Naive thymus-derived CD4-positive, alpha-beta T cell (primary cell): ENCODE measurements at regions not wholly inside any gene's neighbourhood (a gene's known extent, or its start where the extent isn't known, plus 50 kb on each side); places are given as distances from the start of the nearest gene placed in this dataset.
"Not testable (repeated sequence)": the region's sequence is repeated elsewhere in the genome, so short reads cannot be mapped to it uniquely, and the experiment has no call there.

Experiments
- ATAC-seq: fragments of 150-1000 bp; cut with Tn5 transposase; 2 replicates; pipeline ENCODE4 v1.10.0; 2021; ENCODE audit warnings: mild to moderate bottlenecking, moderate library complexity
- CTCF ChIA-PET: fragments of 350-600 bp; sonication (Branson Sonifier 250); formaldehyde crosslinking; loops from one replicate; lab custom pipeline; 2021; ENCODE audit warnings: antibody characterized with exemption; lab: Charles Lee
- POLR2A ChIA-PET: fragments of 350-600 bp; sonication (Branson Sonifier 250); formaldehyde crosslinking; loops from one replicate; lab custom pipeline; 2021; ENCODE audit warnings: antibody characterized with exemption, inconsistent platforms; lab: Charles Lee
- DNase-seq, 9 donors: peaks; one replicate each; pipeline versions ENCODE4 v3.0.0 to v3.0.0-alpha.2; 2020 to 2022; ENCODE audit warnings: mixed read lengths in 1 of 9
- H3K27ac ChIP-seq: one replicate; pipeline ENCODE4 v1.7.0; 2013; ENCODE audit warnings: mild to moderate bottlenecking, low read depth, low read length, moderate library complexity
- H3K27me3 ChIP-seq, 2 donors: one replicate each; pipeline ENCODE4 v1.7.0; 2013; ENCODE audit warnings: low read length in 2 of 2, mild to moderate bottlenecking in 2 of 2, moderate library complexity in 2 of 2; ENCODE audit not compliant: control insufficient read depth in 2 of 2, insufficient read depth in 2 of 2
- H3K36me3 ChIP-seq, 3 experiments: 1 replicate in 2 of 3; 2 replicates in 1 of 3; pipeline ENCODE4 v1.7.0; 2013; ENCODE audit warnings: low read length in 3 of 3, mild to moderate bottlenecking in 3 of 3, moderate library complexity in 1 of 3; ENCODE audit not compliant: insufficient read depth in 3 of 3, control insufficient read depth in 2 of 3
- H3K4me1 ChIP-seq, 2 donors: one replicate each; pipeline ENCODE4 v1.7.0; 2013; ENCODE audit warnings: low read length in 2 of 2, mild to moderate bottlenecking in 2 of 2, moderate library complexity in 1 of 2; ENCODE audit not compliant: control insufficient read depth in 2 of 2, insufficient read depth in 2 of 2
- H3K4me3 ChIP-seq: 2 replicates; pipeline ENCODE4 v1.7.0; 2013; ENCODE audit warnings: mild to moderate bottlenecking, low read length
- H3K9me3 ChIP-seq, 3 experiments: 1 replicate in 2 of 3; 2 replicates in 1 of 3; pipeline ENCODE4 v1.7.0; 2013; ENCODE audit warnings: low read length in 3 of 3; ENCODE audit not compliant: control insufficient read depth in 2 of 3
- H3K27ac Mint-ChIP-seq, 9 donors: one replicate each; pipeline ENCODE4 v1.8.0; 2020 to 2022; ENCODE audit warnings: mixed read lengths in 9 of 9, mild to moderate bottlenecking in 8 of 9, moderate library complexity in 5 of 9, inconsistent platforms in 2 of 9
- H3K27me3 Mint-ChIP-seq, 5 donors: one replicate each; pipeline ENCODE4 v1.8.0; 2021 to 2022; ENCODE audit warnings: mixed read lengths in 5 of 5, mild to moderate bottlenecking in 1 of 5
- H3K36me3 Mint-ChIP-seq, 5 donors: one replicate each; pipeline ENCODE4 v1.8.0; 2020 to 2022; ENCODE audit warnings: mixed read lengths in 5 of 5, mild to moderate bottlenecking in 3 of 5, inconsistent platforms in 1 of 5
- H3K4me1 Mint-ChIP-seq, 7 donors: one replicate each; pipeline ENCODE4 v1.8.0; 2020 to 2022; ENCODE audit warnings: mixed read lengths in 7 of 7, mild to moderate bottlenecking in 3 of 7, inconsistent platforms in 1 of 7
- H3K4me3 Mint-ChIP-seq, 10 donors: one replicate each; pipeline ENCODE4 v1.8.0; 2020 to 2022; ENCODE audit warnings: mild to moderate bottlenecking in 10 of 10, mixed read lengths in 10 of 10, moderate library complexity in 6 of 10, inconsistent platforms in 2 of 10
- H3K9me3 Mint-ChIP-seq, 11 donors: one replicate each; pipeline ENCODE4 v1.8.0; 2020 to 2022; ENCODE audit warnings: mixed read lengths in 11 of 11, mild to moderate bottlenecking in 4 of 11, inconsistent platforms in 1 of 11, moderate library complexity in 1 of 11
- intact Hi-C, 2 donors: fragments of 100-400 bp; cut with micrococcal nuclease; formaldehyde crosslinking; loops; one replicate each; pipeline ENCODE4 v1.15.1; 2023

- Mint-ChIP-seq H3K36me3 (peaks cover 0 to 7% (median 0%) of the 10 kb centered on the region in 5 donors), H3K4me3 (no peak overlapping the region), H3K9me3 (peaks cover 0 to 21% (median 5%) of the 10 kb centered on the region in 11 donors), H3K27me3 (no peaks in the 10 kb centered on the region), H3K4me1 (no peaks in the 10 kb centered on the region), H3K27ac (no peak overlapping the region)
- Histone ChIP-seq H3K27me3 (no peaks in the 10 kb centered on the region), H3K4me1 (no peaks in the 10 kb centered on the region), H3K27ac (no peak overlapping the region), H3K36me3 (no peaks in the 10 kb centered on the region), H3K9me3 (no peaks in the 10 kb centered on the region), H3K4me3 (no peak overlapping the region)
- DNase-seq (no peak), ATAC-seq (no peak)
- CTCF ChIA-PET: no interaction called here
- POLR2A ChIA-PET: no interaction called here
- intact Hi-C loops: no loop called here
These were observed 303.2 kb downstream of the ZIC1 start for GRCh38 chr3:147712357-147712756.

- H3K27ac Mint-ChIP-seq, CTCF ChIA-PET, DNase-seq, H3K4me3 ChIP-seq, H3K27me3 Mint-ChIP-seq, POLR2A ChIA-PET, H3K36me3 Mint-ChIP-seq, H3K27me3 ChIP-seq, H3K4me1 ChIP-seq, intact Hi-C loops, H3K36me3 ChIP-seq, H3K4me3 Mint-ChIP-seq, H3K9me3 ChIP-seq, H3K27ac ChIP-seq, ATAC-seq, H3K4me1 Mint-ChIP-seq: not testable (repeated sequence)
- H3K9me3 Mint-ChIP-seq: peaks cover 0 to 21% (median 5%) of the 10 kb centered on the region in 11 donors
These were observed 303.6 kb downstream of the ZIC1 start for GRCh38 chr3:147712758-147713157.

GRCh38 chr3:147713234-147714133 is 304.3 kb downstream of the ZIC1 start:
- Histone ChIP-seq H3K27me3 (no peaks in the 10 kb centered on the region), H3K27ac (no peak overlapping the region), H3K36me3 (no peaks in the 10 kb centered on the region), H3K4me3 (no peak overlapping the region), H3K9me3 (no peaks in the 10 kb centered on the region), H3K4me1 (no peaks in the 10 kb centered on the region)
- ATAC-seq: no peak
- H3K27ac Mint-ChIP-seq: no peak overlapping the region
- H3K36me3 Mint-ChIP-seq: peaks cover 0 to 7% (median 0%) of the 10 kb centered on the region in 5 donors
- no peaks in the 10 kb centered on the region for H3K27me3 Mint-ChIP-seq
- H3K4me1 Mint-ChIP-seq: no peaks in the 10 kb centered on the region
- ChIA-PET CTCF (no interaction called here), POLR2A (no interaction called here)
- H3K9me3 Mint-ChIP-seq: peaks cover 0 to 27% (median 6%) of the 10 kb centered on the region in 11 donors
- intact Hi-C loops: no loop called here
- DNase-seq: no peak
- no peak overlapping the region for H3K4me3 Mint-ChIP-seq

- H3K4me3 ChIP-seq: no peak overlapping the region
- H3K27ac Mint-ChIP-seq: no peak overlapping the region
- ATAC-seq: no peak
- no peaks in the 10 kb centered on the region for H3K4me1 ChIP-seq
- no peak overlapping the region for H3K4me3 Mint-ChIP-seq
- no peaks in the 10 kb centered on the region for H3K36me3 Mint-ChIP-seq
- no peaks in the 10 kb centered on the region for H3K27me3 ChIP-seq
- ChIA-PET POLR2A (no interaction called here), CTCF (no interaction called here)
- H3K4me1 Mint-ChIP-seq: no peaks in the 10 kb centered on the region
- peaks cover 0 to 12% (median 3%) of the 10 kb centered on the region in 11 donors for H3K9me3 Mint-ChIP-seq
- H3K27ac ChIP-seq: no peak overlapping the region
- H3K9me3 ChIP-seq: peaks cover 0 to 5% (median 0%) of the 10 kb centered on the region in 3 experiments
- no peak for DNase-seq
- no peaks in the 10 kb centered on the region for H3K27me3 Mint-ChIP-seq
- intact Hi-C loops: no loop called here
- H3K36me3 ChIP-seq: no peaks in the 10 kb centered on the region
These were observed 320.5 kb downstream of the ZIC1 start for GRCh38 chr3:147729641-147730040.

GRCh38 chr3:147730284-147730683 is 321.1 kb downstream of the ZIC1 start:
- ATAC-seq (no peak), DNase-seq (no peak)
- H3K27ac ChIP-seq: no peak overlapping the region
- H3K4me3 ChIP-seq: no peak overlapping the region
- Mint-ChIP-seq H3K27me3 (no peaks in the 10 kb centered on the region), H3K9me3 (peaks cover 0 to 9% (median 2%) of the 10 kb centered on the region in 11 donors), H3K36me3 (no peaks in the 10 kb centered on the region), H3K4me1 (no peaks in the 10 kb centered on the region), H3K4me3 (no peak overlapping the region), H3K27ac (no peak overlapping the region)
- ChIA-PET POLR2A (no interaction called here), CTCF (no interaction called here)
- no peaks in the 10 kb centered on the region for H3K27me3 ChIP-seq
- intact Hi-C loops: no loop called here
- H3K9me3 ChIP-seq: peaks cover 0 to 5% (median 0%) of the 10 kb centered on the region in 3 experiments
- no peaks in the 10 kb centered on the region for H3K4me1 ChIP-seq
- no peaks in the 10 kb centered on the region for H3K36me3 ChIP-seq

DNA sequence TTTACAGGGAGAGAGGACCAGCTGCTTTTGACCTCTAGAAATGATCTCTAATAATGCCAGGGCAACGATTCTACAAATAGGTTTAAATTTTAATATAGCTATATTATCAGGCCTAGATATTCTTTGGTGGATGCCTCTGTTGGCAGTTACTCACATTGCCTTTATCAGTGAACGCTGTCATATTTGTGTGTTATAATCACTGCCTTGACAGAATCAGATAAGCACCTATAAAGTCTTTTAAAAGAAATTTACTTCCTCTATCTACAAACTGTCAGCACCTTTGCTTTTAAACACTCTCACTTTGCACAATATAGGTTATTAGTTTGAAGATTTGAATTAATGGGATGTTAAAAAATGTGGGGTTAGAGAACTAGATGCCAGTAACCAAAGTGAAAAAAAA is 324.1 kb downstream of the ZIC1 start:
- intact Hi-C loops: no loop called here
- Histone ChIP-seq H3K4me3 (no peak overlapping the region), H3K27ac (no peak overlapping the region), H3K9me3 (no peaks in the 10 kb centered on the region), H3K36me3 (no peaks in the 10 kb centered on the region), H3K27me3 (no peaks in the 10 kb centered on the region), H3K4me1 (no peaks in the 10 kb centered on the region)
- no peaks in the 10 kb centered on the region for H3K36me3 Mint-ChIP-seq
- no peaks in the 10 kb centered on the region for H3K27me3 Mint-ChIP-seq
- ChIA-PET POLR2A (no interaction called here), CTCF (no interaction called here)
- no peak for ATAC-seq
- peaks cover 0 to 7% (median 2%) of the 10 kb centered on the region in 11 donors for H3K9me3 Mint-ChIP-seq
- DNase-seq: no peak
- no peaks in the 10 kb centered on the region for H3K4me1 Mint-ChIP-seq
- H3K4me3 Mint-ChIP-seq: no peak overlapping the region
- H3K27ac Mint-ChIP-seq: no peak overlapping the region

DNA sequence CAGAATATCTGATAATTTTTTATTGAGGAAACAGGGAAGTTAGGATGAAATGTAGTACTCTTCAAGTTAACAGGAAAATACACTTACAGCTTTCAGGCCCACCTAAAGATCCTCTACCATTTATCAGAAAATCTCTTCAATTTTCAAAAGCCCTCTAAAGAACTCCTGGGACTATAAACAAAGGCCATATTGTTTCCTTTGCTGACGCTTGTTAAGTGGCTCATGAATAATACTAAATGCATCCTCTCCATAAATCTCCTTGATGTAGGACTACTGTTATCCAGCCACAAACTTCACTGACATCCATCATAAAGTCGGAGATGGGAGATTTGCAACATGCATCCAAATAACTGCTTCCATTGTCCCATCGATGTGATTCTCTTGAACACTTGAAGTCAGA is 326.5 kb downstream of the ZIC1 start:
- intact Hi-C loops: no loop called here
- POLR2A ChIA-PET: no interaction called here
- H3K27ac ChIP-seq: no peak overlapping the region

More for the DNA sequence above, 326.5 kb downstream of the ZIC1 start:
- Mint-ChIP-seq H3K36me3 (peaks cover 0 to 3% (median 0%) of the 10 kb centered on the region in 5 donors), H3K4me3 (no peak overlapping the region), H3K27me3 (no peaks in the 10 kb centered on the region), H3K27ac (no peak overlapping the region), H3K9me3 (peaks cover 0 to 7% (median 2%) of the 10 kb centered on the region in 11 donors), H3K4me1 (no peaks in the 10 kb centered on the region)
- Histone ChIP-seq H3K4me3 (no peak overlapping the region), H3K9me3 (no peaks in the 10 kb centered on the region), H3K36me3 (no peaks in the 10 kb centered on the region), H3K4me1 (no peaks in the 10 kb centered on the region), H3K27me3 (no peaks in the 10 kb centered on the region)
- CTCF ChIA-PET: no interaction called here
- no peak for ATAC-seq
- DNase-seq: no peak
